Limb (tissue), 2 donors: ENCODE measurements at regions not wholly inside any gene's neighbourhood (a gene's known extent, or its start where the extent isn't known, plus 50 kb on each side); places are given as distances from the start of the nearest gene placed in this dataset.
A peak's percentile ranks its signal among the peaks of the same experiment; 100 is the strongest.
"Not testable (repeated sequence)": the region's sequence is repeated elsewhere in the genome, so short reads cannot be mapped to it uniquely, and the experiment has no call there.

Experiments used
- DNase-seq, 2 donors: peaks; one replicate each; pipeline ENCODE4 v3.0.0-alpha.2; 2016; ENCODE audit errors: extremely low spot score in 2 of 2

DNA sequence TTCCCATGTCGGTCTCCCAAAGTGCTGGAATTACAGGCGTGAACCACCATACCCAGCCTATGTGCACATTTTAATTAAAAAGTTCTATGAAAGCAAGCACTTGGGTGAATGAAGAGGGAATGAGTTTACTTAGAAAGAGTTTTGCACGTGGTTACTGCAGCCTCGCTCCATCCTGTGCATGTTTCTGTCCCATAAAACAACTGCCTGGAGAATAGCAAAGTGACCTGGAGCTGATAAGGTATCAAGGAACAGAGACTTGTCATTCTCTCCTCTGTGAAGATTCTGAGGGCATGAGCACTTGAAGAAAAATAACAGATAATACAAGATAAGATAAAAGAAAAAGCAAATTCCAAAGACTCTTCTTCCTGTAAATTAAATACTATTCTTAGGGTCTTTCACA lies 112.2 kb upstream of the JCAD start:
- DNase-seq, result no peak

DNA sequence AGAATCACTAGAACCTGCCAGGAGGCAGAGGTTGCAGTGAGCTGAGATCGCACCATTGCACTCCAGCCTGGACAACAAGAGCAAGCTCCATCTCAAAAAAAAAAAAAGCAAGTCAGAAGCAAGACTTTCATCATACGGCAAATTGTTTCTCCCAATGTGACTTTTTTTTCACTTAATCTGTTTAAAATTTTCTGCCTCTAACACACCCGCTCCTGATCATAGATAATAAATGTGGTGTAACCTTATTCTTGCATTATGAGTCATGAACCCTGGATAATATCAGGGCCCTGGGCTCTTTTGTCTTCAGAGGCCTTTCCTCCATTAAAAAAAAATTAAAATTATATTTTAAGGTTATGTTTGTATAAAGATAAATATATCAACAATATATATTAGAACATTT lies 111.4 kb upstream of the JCAD start:
- DNase-seq, result no peak

DNA sequence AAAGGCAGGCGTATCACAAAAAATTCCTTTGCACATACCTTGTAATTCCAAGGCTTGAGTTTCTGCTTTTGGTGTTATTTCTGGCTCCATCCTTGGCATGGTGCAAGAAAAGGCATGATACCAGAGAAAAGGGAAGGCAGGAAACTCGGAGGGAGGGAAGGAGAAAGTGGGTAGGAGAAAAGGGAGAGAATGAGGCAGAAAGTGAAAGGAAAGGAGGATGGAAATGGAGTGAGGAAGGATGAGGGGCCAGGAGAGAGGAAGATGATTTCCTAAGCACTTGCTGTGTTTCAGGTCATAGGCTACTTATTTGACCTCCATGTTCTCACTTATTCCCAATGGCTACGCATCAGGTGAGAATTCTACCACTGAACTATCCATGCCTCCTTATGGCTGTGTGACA lies 110.8 kb upstream of the JCAD start:
- no peak for DNase-seq

DNA sequence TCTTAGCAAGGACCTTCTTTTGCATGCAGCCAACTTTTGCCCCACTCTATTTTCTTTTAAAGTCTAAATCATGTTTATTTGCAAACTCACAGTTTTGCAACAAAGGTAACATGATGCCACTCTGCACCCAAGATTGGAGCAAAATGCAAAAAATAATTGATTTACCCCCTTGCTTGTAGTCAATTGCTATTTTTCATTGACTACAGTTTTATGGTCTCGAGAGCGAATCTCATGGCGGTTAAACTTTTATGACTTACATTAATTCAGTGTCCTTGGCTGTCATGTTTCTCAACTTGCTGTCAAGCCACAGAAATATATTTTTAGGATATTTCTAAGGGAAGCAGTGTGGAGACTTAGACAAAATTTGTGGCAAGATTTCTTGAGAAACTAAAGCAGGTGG lies 110.0 kb upstream of the JCAD start:
- DNase-seq, result no peak

DNA sequence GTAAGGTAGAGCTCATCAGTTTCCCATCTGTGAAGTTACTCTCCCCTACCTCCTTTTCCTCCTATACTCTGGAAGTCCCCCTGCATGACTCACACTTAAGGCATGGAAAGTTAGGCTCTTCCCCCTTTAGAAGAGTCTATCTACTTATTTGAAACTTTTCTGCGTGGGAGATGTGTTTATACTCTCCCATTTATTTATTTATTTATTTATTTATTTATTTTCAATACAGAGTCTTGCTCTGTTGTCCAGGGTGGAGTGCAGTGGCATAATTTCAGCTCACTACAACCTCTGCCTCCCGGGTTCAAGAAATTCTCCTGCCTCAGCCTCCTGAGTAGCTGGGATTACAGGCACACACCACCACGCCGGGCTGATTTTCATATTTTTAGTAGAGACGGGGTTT lies 107.5 kb upstream of the JCAD start:
- no peak for DNase-seq

DNA sequence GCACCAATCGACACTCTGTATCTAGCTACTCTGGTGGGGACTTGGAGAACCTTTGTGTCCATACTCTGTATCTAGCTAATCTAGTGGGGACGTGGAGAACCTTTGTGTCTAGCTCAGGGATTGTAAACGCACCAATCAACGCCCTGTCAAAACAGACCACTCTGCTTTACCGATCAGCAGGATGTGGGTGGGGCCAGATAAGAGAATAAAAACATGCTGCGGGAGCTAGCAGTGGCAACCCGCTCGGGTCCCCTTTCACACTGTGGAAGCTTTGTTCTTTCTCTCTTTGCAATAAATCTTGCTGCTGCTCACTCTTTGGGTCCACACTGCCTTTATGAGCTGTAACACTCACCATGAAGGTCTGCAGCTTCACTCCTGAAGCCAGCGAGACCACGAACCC lies 104.0 kb upstream of the JCAD start:
- not testable (repeated sequence) for DNase-seq

DNA sequence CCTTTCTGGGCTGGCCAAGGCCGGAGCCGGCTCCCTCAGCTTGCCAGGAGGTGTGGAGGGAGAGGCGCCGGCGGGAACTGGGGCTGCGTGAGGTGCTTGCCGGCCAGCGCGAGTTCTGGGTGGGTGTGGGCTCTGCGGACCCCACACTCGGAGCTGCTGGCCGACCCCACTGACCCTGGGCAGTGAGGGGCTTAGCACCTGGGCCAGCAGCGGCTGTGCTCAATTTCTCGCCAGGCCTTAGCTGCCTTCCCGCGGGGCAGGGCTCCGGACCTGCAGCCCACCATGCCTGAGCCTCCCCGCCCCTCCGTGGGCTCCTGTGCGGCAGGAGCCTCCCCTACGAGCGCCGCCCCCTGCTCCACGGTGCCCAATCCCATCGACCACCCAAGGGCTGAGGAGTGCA lies 103.4 kb upstream of the JCAD start:
- not testable (repeated sequence) for DNase-seq

DNA sequence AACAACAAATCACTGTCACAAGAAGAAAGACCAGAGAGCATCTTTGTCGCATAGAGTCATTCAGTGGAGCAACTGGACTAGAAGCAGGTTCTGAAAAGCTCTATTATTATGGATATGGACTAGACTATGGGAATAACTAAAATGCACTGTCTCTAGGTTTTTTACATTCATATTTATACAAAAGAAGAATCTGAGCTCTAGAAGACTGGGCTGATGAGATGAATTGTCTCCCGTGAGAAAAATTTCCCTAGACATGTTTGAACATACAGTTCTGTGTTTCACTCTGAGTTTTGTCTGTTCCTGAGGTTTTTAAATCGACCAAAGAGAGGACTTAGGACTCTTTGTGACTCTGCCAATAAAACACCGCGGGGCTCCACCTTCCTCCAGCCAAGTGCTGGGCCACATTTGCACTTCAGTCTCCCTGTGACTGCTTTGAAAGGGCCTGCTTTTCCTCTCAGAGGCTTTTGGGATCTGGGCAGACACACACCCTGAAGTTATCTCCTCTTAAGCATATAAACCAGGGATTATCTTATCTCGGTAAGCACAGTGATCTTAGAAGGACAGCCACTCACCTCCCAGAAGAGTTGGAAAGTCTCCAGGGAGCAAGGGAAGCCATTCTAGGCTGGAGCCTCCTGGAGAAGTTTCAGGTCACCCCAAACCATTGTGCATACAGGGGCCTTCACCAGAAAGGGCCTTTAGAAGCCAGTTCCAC lies 101.0 kb upstream of the JCAD start:
- no peak for DNase-seq

DNA sequence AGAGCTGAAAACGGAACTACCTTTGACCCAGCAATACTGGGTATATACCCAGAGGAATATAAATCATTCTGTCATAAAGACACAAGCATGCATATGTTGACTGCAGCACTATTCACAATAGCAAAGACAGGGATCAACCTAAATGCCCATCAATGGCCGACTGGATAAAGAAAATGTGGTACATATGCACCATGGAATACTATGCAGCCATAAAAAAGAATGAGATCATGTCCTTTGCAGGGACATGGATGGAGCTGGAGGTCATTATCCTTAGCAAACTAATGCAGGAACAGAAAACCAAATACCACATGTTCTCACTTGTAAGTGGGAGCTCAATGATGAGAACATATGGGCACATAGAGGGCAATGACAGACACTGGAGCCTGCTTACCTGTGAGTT lies 100.2 kb upstream of the JCAD start:
- DNase-seq, result not testable (repeated sequence)

DNA sequence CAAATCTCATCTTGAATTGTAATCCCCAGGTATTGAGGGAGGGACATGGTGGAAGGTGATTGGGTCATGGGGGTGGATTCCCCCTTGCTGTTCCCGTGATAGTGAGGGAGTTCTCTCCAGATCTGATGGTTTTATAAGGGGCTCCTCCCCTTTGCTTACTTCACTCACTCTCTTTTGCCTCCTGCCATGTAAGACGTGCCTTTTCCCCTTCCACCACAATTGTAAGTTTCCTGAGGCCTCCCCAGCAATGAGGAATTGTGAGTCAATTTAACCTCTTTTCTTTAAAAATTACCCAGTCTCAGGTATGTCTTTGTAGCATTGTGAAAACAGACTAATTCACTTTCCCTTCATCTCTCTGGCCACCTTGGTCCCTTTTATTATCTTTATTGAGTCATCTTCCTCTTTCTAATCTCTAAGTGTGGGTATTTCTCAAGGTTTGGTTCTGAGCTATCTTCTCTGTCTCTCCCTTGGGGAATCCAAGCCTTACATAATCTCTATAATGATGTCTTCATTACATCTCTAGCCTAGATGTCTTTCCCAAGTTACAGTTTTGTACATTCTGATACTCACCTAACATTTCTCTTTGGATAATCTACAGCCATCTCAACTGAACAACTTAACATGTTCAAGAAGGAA lies 99.1 kb upstream of the JCAD start:
- DNase-seq, result no peak

DNA sequence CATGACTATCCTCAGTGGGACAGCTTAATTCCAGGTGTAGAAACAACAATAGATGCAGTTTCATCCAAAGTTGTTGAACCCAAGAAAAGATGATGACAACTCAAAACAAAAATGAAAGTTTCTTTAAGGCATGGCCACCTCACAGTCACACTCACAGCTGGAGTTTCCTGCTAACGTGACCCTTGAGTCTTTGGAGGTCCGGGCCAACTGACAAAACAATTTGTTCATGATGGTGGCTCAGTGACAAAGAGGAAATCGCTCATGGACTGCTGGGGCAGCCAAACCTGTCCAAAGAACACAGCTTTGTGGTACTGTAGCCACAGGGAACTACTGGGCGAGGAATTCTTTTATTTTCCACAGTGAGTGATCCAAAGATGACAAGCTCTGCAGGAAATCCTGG lies 96.0 kb upstream of the JCAD start:
- DNase-seq, result no peak

DNA sequence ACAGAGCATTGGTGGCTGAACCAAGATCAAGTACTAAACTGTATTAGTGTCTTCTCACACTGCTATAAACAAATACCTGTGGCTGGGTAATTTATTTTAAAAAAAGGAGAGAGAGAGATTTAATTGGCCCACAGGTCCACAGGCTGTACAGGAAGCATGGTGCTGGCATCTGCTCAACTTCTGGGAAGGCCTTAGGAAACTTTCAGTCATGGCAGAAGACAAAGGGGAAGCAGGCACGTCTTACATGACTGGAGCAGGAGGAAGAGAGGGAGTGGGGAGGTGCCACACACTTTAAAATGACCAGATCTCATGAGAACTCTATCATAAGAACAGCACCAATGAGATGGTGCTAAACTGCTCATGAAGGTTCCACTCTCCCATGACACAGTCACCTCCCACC lies 95.2 kb upstream of the JCAD start:
- no peak for DNase-seq

DNA sequence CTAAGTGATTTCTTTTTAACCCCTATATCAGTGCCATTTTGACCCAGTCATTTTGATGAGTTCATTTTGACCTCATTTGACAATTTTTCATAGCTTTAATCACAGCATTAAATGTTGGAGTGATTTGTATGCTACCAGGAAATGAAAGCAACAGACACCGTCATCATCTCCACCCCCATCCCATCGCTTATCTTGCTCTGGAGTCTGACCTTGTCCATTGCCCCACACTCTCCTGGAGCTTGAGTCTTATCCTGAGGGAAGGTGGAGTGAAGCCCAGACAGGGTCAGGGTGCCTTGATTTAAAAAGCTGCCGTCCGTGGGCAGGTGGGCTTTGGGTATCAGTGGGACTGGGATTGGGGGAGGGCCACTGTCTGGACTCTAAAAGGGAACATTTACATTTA lies 94.7 kb upstream of the JCAD start:
- DNase-seq, result no peak

DNA sequence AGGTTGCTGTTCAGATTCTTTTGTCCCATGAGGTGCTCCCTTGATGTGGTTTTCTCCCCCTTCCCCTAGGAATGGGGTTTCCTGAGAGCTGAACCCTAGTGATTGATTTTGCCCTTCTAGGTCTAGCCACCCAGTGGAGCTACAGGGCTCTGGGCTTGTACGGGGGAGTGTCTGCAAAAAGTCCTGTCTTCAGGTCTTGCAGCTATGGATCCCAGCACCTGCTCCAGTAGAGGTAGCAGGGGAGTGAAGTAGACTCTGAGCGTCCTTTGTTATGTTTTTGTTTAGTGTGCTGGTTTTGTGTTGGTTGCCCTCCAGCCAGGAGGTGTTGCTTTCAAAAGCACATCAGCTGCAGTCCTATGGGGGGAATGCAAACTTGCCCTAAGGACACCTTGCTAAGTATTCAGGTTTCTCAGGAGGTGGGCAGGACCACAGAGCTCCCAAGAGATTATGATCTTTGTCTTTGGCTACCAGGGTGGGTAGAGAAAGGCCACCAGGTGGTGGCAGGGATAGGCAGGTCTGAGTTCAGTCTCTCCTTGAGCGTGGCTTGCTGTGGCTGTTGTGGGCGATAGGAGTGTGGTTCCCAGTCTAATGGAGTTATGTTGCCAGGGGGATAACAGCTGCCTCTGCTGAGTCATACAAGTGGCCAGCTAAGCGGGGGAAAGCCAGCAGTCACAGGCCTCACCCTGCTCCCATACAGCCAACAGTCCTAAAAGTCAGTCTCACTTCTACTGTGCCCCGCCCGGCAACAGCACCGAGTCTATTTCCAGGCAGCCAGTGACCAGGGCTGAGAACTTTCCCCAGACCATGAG lies 92.4 kb upstream of the JCAD start:
- peak in 1 of 2 donors; percentile 31 for DNase-seq

DNA sequence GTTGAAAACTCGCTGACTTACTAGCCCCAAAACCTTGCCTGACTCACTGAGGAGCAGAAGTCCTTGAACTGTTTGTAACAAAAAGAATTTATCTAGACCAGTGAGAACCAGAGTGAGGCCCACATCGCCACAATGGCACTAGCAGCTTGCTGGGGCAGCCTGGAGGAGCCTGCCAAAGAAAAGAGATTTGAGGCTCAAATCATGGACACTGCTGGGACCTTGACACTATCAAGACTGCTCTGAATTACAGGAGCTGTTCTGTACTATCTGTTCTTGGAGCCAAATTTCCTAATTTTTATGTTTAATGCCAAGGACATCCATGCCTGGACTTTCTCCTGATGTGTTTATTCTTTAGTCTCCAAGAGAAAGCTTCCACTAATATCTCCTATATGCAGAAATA lies 82.0 kb upstream of the JCAD start:
- no peak for DNase-seq

DNA sequence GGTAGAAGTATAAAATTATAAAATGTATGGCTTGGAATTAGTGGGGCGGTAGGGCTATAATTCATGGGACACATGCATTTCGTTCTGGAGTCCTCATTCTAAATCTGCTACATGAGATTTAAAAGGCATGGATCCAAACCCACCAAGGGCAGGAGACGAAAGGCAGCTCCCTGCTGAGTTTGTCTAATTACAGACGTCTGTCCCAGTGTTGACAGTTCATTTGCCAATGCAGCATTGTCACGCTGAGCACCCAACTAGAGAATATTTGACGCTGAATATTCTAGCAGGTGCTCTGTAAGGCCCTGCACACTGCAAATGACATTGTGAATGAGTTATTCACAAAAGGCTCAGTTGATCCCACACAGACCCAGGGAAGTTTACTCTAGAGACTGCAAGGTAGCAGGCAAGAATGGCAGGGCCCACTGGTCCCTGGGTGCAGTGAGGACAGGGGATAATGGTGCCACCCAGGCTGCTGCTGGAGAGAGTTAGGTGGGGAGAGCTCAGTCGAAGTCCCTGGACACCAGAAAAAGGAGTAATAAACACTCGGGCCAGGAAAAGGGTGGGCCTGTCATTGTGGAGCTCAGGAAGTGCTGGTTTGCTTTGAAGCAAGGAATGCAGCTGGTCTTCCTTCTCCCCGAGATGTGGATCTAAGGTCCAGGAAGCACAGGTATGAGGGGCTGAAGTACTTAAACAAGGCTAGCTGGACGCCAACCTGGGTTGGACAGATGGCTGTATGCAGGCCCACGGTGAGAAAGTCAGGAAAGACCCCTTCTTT lies 75.0 kb upstream of the JCAD start:
- DNase-seq, result no peak

DNA sequence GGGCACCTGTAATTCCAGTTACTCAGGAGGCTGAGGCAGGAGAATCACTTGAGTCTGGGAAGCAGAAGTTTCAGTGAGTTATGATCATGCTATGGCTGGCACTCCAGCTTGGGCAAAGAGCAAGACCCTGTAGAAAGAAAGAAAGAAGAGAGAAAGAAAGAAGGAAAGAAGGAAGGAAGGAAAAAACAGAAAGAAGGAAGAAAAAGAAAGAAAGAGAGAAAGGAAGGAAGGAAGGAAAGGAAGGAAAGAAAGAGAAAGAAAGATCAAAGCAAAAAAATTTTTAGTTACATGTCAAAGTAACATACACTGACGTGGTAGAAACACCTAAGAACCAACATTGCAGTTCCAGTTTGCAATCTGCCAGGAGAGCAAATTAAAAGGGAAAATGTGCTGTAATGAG lies 73.8 kb upstream of the JCAD start:
- no peak for DNase-seq

DNA sequence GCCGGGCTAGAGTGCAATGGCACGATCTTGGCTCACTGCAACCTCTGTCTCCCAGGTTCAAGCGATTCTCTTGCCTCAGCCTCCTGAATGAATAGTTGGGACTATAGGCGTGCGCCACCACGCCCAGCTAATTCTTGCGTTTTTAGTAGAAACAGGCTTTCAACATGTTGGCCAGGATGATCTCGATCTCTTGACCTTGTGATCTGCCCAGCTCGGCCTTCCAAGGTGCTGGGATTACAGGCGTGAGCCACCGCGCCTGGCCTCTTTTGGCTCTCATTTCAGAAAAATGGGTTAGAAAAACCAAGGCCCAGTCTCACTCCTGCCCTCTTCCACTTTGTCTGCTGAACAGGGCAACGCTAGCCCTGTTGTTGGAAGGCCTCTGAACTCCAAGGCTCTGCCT lies 72.0 kb upstream of the JCAD start:
- DNase-seq, result not testable (repeated sequence)

DNA sequence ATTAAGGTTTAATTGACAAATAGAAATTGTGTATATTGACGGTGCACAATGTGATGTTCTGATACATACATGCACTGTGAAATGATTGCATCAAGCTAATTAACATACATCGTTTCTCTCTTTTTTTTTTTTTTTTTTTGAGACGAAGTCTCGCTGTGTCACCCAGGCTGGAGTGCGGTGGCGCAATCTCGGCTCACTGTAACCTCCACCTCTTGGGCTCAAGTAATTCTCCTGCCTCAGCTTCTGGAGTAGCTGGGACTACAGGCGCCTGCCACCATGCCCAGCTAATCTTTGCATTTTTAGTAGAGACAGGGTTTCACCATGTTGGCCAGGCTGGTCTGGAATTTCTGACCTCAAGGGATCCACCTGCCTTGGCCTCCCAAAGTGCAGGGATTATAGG lies 69.9 kb upstream of the JCAD start:
- DNase-seq, result not testable (repeated sequence)

DNA sequence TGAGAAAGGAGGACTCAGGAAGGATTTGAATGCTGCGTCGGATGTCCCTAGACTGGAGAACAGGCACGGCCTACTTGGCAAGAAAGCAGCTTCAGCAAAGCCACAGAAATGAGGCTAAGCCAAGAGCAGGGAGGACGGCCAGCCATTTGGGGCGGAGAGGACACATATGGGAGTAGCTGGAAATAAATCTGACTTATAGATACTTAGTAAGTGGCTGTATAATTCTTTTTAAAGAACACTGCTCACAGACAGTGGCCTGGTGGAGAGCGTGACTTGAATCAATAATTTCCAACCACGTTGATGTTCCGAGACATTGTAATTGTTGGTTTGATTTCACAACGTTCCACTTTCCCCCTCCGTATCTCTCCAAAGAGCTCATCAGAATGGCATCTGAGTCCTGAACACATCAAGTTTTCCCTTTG lies 67.7 kb upstream of the JCAD start:
- DNase-seq, result peak in 1 of 2 donors; percentile 18

DNA sequence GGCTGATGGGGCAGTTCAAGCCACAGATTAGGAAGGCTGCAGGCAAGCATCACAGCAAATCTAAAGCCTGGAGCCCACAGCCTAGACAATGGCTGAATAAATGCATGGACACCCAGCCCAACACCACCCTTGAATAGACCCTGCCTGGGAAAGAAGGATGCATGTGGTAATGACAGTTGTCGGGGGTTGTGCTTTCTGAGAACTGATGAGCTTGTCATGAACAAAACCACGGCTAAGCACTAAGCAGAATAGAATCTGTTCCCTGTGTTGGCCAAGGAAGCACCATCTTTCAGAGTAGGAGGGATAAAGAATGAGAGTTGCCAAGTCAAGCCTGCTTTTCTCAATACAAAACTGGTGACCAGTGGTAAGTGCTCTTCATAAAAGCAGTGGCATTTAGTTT lies 66.1 kb upstream of the JCAD start:
- no peak for DNase-seq

DNA sequence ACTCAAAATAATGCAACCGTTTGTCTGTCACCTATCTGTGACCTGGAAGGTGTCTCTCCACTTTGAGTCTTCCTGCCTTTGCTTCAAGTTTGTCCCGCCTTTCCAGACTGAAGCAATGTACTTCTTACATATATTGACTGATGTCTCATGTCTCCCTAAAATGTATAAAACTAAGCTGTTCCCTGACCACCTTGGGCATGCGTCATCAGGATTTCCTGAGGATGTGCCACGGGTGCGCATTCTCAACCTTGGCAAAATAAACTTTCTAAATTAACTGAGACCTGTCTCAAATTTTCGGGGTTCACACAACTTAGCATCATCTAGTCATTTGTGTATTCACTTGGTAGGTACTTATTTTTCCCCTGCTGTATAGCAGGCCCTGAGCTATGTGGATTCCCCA lies 65.3 kb upstream of the JCAD start:
- no peak for DNase-seq
